ENCODE measurements at regions not wholly inside any gene's neighbourhood (a gene's known extent, or its start where the extent isn't known, plus 50 kb on each side); places are given as distances from the start of the nearest gene placed in this dataset.

DNA sequence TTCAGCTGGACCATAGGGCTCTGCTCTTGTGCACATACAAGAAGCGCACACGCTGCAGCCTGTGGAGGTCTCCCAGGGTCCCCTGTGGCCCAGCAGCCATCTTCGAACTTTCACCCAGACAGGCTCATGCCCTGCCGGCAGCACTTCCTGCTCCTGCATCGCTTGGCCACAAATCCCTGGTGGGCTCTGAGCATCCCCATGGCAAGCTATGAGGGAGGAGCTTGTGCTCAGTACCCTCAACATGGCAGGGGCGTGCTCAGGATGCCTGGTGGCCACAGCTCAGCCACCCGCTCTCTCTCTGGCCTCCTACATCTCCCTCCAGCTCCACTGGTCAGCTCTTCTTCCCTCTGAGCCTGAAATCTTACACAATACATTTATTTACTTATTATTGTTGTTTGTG, 63.7 kb downstream of the IRX2 start:
- intact Hi-C loops (cut with DNase I, micrococcal nuclease), result no loop called here
- no peak overlapping the region for H3K4me3 ChIP-seq
- H3K9me3 ChIP-seq, result peaks cover 4% of the 10 kb centered on the region
- no peaks in the 10 kb centered on the region for H3K4me1 ChIP-seq (ENCODE audit: low read depth)
- ATAC-seq (no peak), DNase-seq (no peak)
- TF ChIP-seq, protein P1, sequence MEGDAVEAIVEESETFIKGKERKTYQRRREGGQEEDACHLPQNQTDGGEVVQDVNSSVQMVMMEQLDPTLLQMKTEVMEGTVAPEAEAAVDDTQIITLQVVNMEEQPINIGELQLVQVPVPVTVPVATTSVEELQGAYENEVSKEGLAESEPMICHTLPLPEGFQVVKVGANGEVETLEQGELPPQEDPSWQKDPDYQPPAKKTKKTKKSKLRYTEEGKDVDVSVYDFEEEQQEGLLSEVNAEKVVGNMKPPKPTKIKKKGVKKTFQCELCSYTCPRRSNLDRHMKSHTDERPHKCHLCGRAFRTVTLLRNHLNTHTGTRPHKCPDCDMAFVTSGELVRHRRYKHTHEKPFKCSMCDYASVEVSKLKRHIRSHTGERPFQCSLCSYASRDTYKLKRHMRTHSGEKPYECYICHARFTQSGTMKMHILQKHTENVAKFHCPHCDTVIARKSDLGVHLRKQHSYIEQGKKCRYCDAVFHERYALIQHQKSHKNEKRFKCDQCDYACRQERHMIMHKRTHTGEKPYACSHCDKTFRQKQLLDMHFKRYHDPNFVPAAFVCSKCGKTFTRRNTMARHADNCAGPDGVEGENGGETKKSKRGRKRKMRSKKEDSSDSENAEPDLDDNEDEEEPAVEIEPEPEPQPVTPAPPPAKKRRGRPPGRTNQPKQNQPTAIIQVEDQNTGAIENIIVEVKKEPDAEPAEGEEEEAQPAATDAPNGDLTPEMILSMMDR (IDR thresholded peaks at IDR 0.05), result no peak
- no peaks in the 10 kb centered on the region for H3K36me3 ChIP-seq (ENCODE audit: low read depth)

DNA sequence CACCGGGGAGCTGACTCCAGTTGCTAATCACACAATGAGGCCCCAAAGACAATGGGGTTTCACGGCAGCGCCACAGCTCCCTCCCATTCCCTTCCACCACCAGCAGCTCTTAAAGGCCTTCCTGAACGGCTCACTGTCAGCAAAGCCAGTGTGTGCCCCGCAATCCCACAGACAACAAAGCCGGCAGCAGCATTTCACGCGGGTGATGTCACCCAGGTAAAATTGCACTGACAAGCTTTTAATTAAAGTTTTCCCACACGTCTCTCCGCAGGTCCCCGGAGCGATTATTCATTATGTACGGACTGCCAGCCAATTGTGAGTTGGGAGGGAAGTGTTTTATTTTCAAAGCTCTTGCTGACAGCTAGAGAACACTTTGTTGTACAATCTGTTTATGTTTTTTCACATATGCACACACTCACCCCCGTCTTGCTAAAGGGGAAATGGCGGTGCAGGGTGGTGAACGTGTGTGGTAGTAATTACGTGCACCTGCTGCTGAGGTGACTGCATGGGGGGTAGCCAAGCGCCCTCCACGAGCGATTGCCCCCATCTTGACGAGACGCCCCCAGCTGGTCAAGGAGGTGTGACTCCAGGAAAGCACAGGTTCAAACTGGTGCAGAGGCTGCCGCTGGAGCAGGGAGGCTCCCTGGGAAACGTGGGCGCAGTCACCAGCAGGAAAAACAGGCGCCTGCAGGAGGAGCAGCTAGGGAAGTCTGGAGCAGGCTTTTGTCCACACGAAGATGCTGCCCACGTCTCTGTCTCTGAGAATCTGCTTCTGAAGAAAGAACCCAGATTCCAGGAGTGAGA, 65.0 kb downstream of the IRX2 start:
- H3K4me3 ChIP-seq, result no peak overlapping the region
- no peaks in the 10 kb centered on the region for H3K36me3 ChIP-seq (ENCODE audit: low read depth)
- no peak for DNase-seq
- TF ChIP-seq, protein P1 (IDR thresholded peaks at IDR 0.05), result no peak
- intact Hi-C loops (cut with DNase I, micrococcal nuclease), result no loop called here
- peaks cover 3% of the 10 kb centered on the region for H3K9me3 ChIP-seq
- ATAC-seq, result no peak
- no peaks in the 10 kb centered on the region for H3K4me1 ChIP-seq (ENCODE audit: low read depth)

DNA sequence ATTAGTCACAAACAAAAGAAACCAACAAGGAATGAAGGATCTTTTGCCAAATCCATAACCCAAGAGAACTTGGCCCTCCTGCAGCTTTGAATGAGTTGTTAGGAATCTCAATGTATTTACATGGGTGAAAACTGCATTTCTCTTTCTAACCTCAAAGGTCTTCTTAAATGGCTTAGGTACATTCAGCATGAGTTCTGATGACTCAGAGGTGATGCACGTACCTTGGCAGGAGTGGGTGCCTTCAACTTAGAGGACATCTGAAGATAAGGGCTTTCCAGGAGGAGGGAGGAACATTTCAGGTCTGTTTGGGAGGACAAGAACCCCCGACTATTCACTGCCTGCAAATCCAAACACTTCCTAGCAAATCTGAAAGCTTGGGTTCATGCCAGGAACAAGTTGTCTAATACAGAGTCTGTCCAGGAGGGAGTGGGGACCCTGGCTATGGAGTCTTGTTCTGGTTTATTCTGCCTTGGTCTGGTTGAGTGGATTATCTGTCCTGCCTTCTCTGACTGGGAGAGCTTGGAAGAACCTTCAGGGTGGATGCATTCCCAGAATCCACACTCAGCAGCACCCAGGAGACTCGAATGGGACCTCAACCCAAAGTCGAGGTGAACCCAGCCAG, 65.7 kb downstream of the IRX2 start:
- Histone ChIP-seq H3K4me3 (no peak overlapping the region), H3K9me3 (no peaks in the 10 kb centered on the region), H3K4me1 (ENCODE audit: low read depth) (no peaks in the 10 kb centered on the region), H3K36me3 (ENCODE audit: low read depth) (no peaks in the 10 kb centered on the region)
- TF ChIP-seq, protein P1 (IDR thresholded peaks at IDR 0.05), result no peak
- no peak for ATAC-seq
- no peak for DNase-seq
- intact Hi-C loops (cut with DNase I, micrococcal nuclease), result no loop called here

DNA sequence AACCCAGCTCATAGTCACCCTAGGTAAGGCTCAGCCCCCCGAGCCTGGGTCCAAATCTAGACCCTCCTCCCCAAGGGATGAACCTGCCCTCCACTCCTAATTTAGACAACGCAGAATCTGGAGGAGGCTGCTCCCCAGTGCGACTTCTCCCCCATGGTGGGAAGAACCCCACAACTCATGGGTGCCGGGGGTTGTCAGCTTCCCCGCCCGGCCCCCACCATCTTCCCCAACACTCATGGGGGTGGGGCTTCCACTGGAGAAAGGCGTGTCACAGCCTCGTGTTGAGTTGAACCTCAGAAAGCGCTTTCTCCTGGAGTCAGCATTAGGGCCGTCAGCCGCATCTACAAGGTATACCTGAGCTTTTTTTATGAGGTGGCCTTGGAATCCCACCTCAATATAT, 66.9 kb downstream of the IRX2 start:
- DNase-seq (no peak), ATAC-seq (no peak)
- Histone ChIP-seq H3K4me3 (no peak overlapping the region), H3K36me3 (ENCODE audit: low read depth) (no peaks in the 10 kb centered on the region), H3K9me3 (no peaks in the 10 kb centered on the region), H3K4me1 (ENCODE audit: low read depth) (no peaks in the 10 kb centered on the region)
- TF ChIP-seq, protein P1 (IDR thresholded peaks at IDR 0.05), result no peak
- intact Hi-C loops (cut with DNase I, micrococcal nuclease), result no loop called here

DNA sequence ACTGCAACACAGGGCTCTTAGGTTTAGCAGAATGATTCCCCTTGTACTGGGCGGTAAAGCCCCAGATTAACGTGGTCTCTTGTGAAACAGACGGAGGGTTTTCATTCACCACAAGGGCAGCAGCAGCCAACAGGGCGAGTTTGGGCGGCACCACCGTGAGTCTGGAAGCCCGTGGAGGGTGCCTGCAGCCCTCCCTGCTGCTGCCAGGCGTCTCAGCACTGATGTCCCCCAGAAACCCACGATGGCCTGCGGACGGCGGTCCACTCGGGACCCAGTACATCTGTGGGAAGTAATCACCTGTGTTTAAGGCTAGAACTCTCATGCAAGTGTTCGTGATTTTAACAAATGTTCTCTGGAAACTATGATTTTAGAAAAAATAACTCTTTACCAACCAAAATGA, 67.8 kb downstream of the IRX2 start:
- DNase-seq, result no peak
- TF ChIP-seq, protein P1 (IDR thresholded peaks at IDR 0.05), result no peak
- no peak for ATAC-seq
- intact Hi-C loops (cut with DNase I, micrococcal nuclease), result no loop called here
- Histone ChIP-seq H3K4me3 (no peak overlapping the region), H3K9me3 (no peaks in the 10 kb centered on the region), H3K36me3 (ENCODE audit: low read depth) (no peaks in the 10 kb centered on the region), H3K4me1 (ENCODE audit: low read depth) (no peaks in the 10 kb centered on the region)

Measured in mucosa of descending colon (tissue), 3 donors.